Stimulated activated naive CD8-positive, alpha-beta T cell treated with anti-CD3 and anti-CD28 coated beads, Interleukin-15, Interleukin-2, amounts not matched to agents 100 U/mL and 50 U/mL, for 24 hours (primary cell): ENCODE measurements at regions not wholly inside any gene's neighbourhood (a gene's known extent, or its start where the extent isn't known, plus 50 kb on each side); places are given as distances from the start of the nearest gene placed in this dataset.
"Not testable (repeated sequence)": the region's sequence is repeated elsewhere in the genome, so short reads cannot be mapped to it uniquely, and the experiment has no call there.

ENCODE experiments used
- ATAC-seq: fragments of 150-1000 bp; cut with Tn5 transposase; one replicate; pipeline ENCODE4 v1.10.0; 2021
- DNase-seq: peaks from one replicate; pipeline ENCODE4 v3.0.0; 2021

GRCh38 chr2:150266931-150267330 lies 220.5 kb downstream of the RND3 start:
- DNase-seq, result no peak
- ATAC-seq, result no peak

- no peak for ATAC-seq
- no peak for DNase-seq
Observed at GRCh38 chr2:150264442-150264841, 223.0 kb downstream of the RND3 start.

- DNase-seq, result no peak
- no peak for ATAC-seq
Observed at GRCh38 chr2:150261691-150262090, 225.8 kb downstream of the RND3 start.

- ATAC-seq (no peak), DNase-seq (no peak)
Observed at GRCh38 chr2:150260636-150261035, 226.8 kb downstream of the RND3 start.

- DNase-seq, result no peak
- no peak for ATAC-seq
Observed at GRCh38 chr2:150259746-150260145, 227.7 kb downstream of the RND3 start.

GRCh38 chr2:150258781-150259307 lies 228.6 kb downstream of the RND3 start:
- ATAC-seq, result no peak
- no peak for DNase-seq

- no peak for DNase-seq
- ATAC-seq, result no peak
Observed at GRCh38 chr2:150256736-150257135, 230.7 kb downstream of the RND3 start.

- ATAC-seq (no peak), DNase-seq (no peak)
Observed at GRCh38 chr2:150255528-150255927, 231.9 kb downstream of the RND3 start.

GRCh38 chr2:150249735-150250134 lies 237.7 kb downstream of the RND3 start:
- not testable (repeated sequence) for ATAC-seq, DNase-seq

GRCh38 chr2:150247481-150247880 lies 240.0 kb downstream of the RND3 start:
- ATAC-seq (no peak), DNase-seq (no peak)

GRCh38 chr2:150234787-150235446 lies 252.6 kb downstream of the RND3 start:
- ATAC-seq (no peak), DNase-seq (no peak)

- DNase-seq, result no peak
- no peak for ATAC-seq
Observed at GRCh38 chr2:150232871-150233270, 254.6 kb downstream of the RND3 start.

- DNase-seq (no peak), ATAC-seq (no peak)
Observed at GRCh38 chr2:150232321-150232720, 255.1 kb downstream of the RND3 start.

GRCh38 chr2:150230616-150231015 lies 256.9 kb downstream of the RND3 start:
- DNase-seq (no peak), ATAC-seq (no peak)

GRCh38 chr2:150230004-150230403 lies 257.5 kb downstream of the RND3 start:
- DNase-seq, result no peak
- no peak for ATAC-seq

GRCh38 chr2:150228936-150229335 lies 258.5 kb downstream of the RND3 start:
- ATAC-seq (no peak), DNase-seq (no peak)

- DNase-seq (no peak), ATAC-seq (no peak)
Observed at GRCh38 chr2:150225030-150225429, 262.4 kb downstream of the RND3 start.

- ATAC-seq (no peak), DNase-seq (no peak)
Observed at GRCh38 chr2:150224321-150224720, 263.1 kb downstream of the RND3 start.

- ATAC-seq (no peak), DNase-seq (no peak)
Observed at GRCh38 chr2:150222942-150223341, 264.5 kb downstream of the RND3 start.

GRCh38 chr2:150222379-150222778 lies 265.1 kb downstream of the RND3 start:
- ATAC-seq, result no peak
- DNase-seq, result no peak

- DNase-seq (no peak), ATAC-seq (no peak)
Observed at GRCh38 chr2:150219861-150220260, 267.6 kb downstream of the RND3 start.

GRCh38 chr2:150215041-150215440 lies 272.4 kb downstream of the RND3 start:
- no peak for DNase-seq
- ATAC-seq, result no peak

GRCh38 chr2:150214626-150215025 lies 272.8 kb downstream of the RND3 start:
- ATAC-seq, result no peak
- no peak for DNase-seq

GRCh38 chr2:150212722-150213171 lies 274.7 kb downstream of the RND3 start:
- DNase-seq (no peak), ATAC-seq (no peak)
